ENCODE measurements at regions not wholly inside any gene's neighbourhood (a gene's known extent, or its start where the extent isn't known, plus 50 kb on each side); places are given as distances from the start of the nearest gene placed in this dataset.

DNA sequence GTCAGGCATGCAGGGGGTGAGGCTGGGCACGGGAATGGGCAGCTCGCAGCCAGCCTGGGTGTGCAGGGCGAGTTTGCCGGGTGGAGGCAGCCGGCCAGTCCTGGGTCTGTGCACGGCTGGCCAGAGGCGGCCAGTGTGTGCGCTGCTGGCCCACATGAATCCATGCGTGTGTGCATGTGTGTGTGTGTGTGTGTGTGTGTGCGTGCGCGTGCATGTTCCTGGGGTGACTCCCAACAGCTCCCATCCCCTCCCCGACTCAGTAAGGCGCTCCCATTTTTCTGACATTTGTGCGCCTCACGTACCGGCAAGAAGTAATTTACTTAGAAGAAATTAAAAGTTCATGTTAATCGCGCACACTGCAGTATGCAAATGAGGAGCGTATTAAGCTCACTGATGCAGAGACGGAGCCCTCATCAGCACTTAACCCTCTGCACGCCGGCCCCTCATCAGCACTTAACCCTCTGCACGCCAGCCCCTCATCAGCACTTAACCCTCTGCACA is 55.4 kb upstream of the ACSF3 start:
- TF ChIP-seq CTCF (conservative IDR thresholded peaks at IDR 0.05; ENCODE audit: low read depth in 2 of 2) (no peak), EZH2phosphoT487 (IDR thresholded peaks at IDR 0.05; ENCODE audit: unreplicated experiment) (no peak), POLR2AphosphoS5 (IDR thresholded peaks at IDR 0.05; ENCODE audit: low read depth) (no peak), CREB1 (CRISPR knock-in tag; IDR thresholded peaks at IDR 0.05; ENCODE audit: low read depth) (no peak), EZH2 (IDR thresholded peaks at IDR 0.05; ENCODE audit: low read depth, unreplicated experiment) (no peak)

Measured in GM23338 (cell line).